ENCODE measurements at regions not wholly inside any gene's neighbourhood (a gene's known extent, or its start where the extent isn't known, plus 50 kb on each side); places are given as distances from the start of the nearest gene placed in this dataset.

- DNase-seq (ENCODE audit: low read depth in 3 of 3) = no peak
Measured at GRCh38 chr20:60064554-60065196, 106.5 kb downstream of the CDH26 start.

DNA sequence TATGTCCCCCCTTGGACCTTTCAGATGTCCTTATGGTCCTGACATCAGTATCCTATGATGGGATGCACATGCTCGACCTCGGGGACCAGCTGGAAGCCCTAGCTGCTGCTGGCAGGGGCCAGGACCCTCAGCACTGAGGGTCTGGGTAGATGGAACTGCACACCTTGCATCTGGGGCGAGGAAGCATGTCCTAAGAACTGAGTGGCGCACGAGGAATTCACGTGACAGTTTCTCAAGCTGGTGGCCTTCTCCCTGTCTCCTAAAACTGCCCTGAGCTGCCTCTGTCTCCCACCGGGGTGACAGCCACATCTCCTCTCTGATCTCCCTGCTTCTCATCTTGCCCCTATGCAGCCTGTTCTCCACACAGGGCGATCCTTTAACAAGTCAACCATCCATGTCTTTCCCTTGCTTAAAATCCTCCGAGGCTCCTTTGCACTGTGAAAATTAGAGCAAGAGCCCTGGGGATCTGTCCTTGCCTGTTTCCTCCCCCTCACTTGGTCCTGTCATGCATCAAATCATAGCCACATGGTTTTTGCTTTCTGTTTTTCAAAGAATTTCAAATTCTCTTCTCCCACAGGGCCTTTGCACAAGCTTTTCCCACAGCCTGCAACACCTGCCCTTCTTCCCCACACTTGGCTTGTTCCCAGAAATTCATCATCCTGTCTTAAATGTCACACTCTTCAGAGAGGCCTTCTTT lies 107.7 kb downstream of the CDH26 start:
- DNase-seq (ENCODE audit: low read depth in 3 of 3) = no peak

- DNase-seq (ENCODE audit: low read depth in 3 of 3) = no peak
Measured at GRCh38 chr20:60066438-60066823, 108.2 kb downstream of the CDH26 start.

- DNase-seq (ENCODE audit: low read depth in 3 of 3) = no peak
Measured at GRCh38 chr20:60068509-60068908, 110.3 kb downstream of the CDH26 start.

GRCh38 chr20:60069656-60070055 lies 111.4 kb downstream of the CDH26 start:
- DNase-seq (ENCODE audit: low read depth in 3 of 3) = no peak

- no peak for DNase-seq (ENCODE audit: low read depth in 3 of 3)
Measured at GRCh38 chr20:60070791-60071190, 112.6 kb downstream of the CDH26 start.

- no peak for DNase-seq (ENCODE audit: low read depth in 3 of 3)
Measured at GRCh38 chr20:60071965-60072364, 113.7 kb downstream of the CDH26 start.

- no peak for DNase-seq (ENCODE audit: low read depth in 3 of 3)
Measured at GRCh38 chr20:60073086-60073485, 114.9 kb downstream of the CDH26 start.

DNA sequence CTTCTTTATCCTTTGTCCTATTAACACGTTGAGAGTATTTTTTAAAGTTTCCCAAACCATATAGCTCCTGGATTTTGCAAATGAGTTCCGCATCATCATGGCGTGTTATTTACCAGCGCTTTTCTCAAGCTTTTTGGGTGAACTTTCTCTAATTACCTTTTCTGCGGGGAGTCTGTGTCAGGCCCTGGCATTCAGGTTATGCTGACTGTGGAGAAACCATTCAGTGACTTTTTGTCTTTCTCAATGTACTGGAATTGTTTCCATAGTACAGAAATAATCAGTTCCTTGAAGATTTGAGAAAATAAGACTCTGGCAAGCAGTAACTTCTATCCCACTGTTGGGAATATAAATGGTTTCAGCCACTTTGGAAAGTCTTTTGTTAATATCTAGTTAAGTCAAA lies 115.3 kb downstream of the CDH26 start:
- no peak for DNase-seq (ENCODE audit: low read depth in 3 of 3)

GRCh38 chr20:60074276-60074675 lies 116.1 kb downstream of the CDH26 start:
- no peak for DNase-seq (ENCODE audit: low read depth in 3 of 3)

DNA sequence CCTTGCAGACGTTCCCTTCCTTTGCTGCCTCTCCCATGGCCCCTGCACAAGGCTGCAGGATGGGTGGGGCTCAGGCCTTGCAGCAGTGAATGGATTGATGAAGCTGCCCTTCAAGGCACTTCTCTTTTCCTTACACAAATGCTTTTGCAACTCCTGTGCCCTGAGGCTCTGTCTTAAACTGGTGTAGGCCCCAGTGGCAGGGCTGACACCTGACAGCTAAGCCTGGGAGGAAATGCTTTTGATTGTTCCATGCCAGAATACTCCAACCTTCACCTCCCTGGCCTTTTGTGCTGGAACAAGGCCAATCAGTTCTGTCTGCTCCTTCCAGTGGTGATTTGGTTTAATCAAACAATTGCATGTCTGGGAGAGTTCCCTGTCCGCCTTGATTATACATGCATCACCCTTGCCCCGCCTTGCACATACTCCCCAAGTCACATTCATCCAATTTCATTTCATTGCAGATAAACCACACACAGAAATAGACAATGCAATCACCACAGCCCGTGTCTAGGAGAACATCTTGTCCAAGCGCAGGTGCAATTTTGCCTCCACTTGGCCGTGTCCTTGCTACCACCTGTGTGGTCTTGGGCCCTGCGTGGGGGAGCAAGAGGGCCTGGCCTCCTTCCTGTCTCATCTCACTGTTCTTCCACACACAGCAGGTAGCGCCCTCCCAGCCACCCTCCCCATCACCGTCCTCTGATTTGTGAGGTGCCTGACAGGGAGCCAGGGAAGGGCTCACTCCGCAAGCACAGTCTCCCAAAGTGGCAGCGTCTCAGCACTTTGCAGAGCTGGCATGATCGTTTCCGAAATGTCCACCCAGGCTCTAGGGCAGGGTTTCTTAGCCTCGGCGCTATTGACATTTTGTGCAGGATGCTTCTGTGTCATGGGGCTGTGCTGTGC lies 120.4 kb downstream of the CDH26 start:
- no peak for DNase-seq (ENCODE audit: low read depth in 3 of 3)

DNA sequence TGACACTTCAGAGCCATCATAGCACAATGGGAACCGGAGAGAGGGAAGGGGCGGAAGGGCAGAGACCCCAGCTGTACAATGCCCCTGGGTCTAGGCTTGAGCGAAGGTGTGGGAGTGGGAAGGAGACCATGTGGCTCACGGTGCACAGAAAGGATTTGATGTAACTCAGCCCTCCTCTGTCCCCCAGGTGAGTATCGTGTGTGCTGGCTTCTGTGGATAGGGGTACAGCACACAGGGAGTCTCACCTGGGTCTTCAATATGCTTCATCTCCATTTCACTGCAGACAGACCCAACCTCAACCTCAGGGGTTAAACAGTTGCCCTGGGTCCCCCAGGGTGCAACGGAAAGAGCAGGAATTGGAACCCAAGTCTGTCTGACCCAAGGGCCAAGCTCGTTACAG lies 122.2 kb downstream of the CDH26 start:
- DNase-seq (ENCODE audit: low read depth in 3 of 3) = no peak

DNA sequence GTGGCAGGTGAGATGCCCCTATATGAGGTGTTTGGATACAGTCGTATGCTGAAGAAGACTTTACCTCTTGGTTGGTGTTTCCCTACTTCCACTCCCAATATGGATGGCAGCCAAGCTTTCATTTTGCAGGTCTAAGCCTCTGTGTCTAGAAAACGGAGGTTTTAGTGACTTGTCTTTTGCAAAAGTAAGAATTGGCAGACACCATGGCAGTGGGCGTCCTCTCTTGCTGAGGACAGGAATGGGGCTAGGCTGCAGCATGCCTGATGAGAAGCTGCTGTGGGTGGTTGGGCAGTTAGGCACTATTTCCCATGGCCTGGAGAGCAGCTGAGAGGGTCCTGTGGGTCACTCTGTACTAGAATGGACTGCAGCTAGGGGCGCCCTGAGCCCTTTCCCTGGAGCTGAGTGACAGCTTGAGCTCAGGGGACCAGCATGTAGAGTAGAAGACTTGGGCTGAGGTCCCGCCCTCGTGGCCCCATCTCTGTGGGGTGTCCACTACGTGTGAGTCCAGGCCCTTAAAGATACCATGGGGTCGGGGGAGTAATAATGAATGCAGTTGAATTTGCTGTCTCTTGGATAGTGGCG lies 127.4 kb downstream of the CDH26 start:
- no peak for DNase-seq (ENCODE audit: low read depth in 3 of 3)

DNA sequence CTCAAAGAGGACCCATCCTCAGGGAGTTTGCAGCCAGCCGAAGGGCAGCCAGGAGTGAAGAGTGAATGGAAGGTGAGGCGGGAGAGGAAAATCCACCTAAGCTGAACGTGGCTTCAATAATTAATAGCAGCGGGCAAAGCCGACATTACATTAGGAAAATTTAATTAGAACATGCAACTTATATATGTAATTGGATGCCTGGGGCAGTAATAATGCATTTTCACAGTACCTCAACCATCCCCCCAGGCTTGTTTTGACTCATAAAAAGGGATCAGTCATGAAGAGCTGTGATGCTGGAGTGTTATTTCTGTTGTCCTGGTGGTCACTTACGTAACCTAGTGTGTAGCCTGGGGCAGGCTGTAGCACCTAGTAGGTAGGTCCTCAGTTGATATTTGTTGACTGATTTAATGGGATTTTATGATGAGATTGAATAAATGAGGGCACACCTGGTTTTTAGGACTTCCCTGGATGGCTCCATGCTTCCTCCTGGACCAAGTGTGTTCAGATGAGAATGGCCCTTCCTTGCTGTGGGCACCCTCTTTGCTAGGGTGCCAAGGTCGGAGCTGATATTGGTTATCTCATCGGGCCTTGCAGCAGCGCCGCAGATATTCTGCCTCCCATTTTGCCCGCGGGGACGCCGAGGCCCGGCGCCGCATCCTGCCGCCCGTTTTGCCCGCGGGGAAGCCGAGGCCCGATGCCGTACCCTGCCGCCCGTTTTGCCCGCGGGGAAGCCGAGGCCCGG lies 128.8 kb downstream of the CDH26 start:
- DNase-seq (ENCODE audit: low read depth in 3 of 3) = no peak

GRCh38 chr20:60087563-60088105 lies 129.4 kb downstream of the CDH26 start:
- no peak for DNase-seq (ENCODE audit: low read depth in 3 of 3)

GRCh38 chr20:60088236-60088635 lies 130.0 kb downstream of the CDH26 start:
- DNase-seq (ENCODE audit: low read depth in 3 of 3) = no peak

GRCh38 chr20:60090631-60091030 lies 132.4 kb downstream of the CDH26 start:
- no peak for DNase-seq (ENCODE audit: low read depth in 3 of 3)

DNA sequence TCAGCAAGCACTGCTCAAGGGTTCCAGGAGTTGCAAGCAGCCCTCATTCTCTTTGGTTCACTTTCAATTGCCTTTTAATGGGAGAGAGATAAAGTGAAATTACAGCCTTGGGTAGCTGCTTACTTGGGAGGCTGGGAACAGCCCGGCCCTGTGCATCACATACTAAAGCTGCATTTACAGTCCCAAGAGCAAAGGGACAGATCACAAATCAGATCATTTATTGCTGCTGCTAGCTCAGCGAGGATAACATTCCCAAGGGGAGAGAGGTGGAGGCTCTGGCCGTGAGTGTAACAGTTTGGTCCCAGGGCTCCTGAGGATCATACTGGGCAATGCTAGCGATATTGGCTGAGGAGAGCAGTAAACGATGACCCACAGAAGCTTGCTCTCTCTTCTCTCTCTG lies 133.1 kb downstream of the CDH26 start:
- no peak for DNase-seq (ENCODE audit: low read depth in 3 of 3)

- no peak for DNase-seq (ENCODE audit: low read depth in 3 of 3)
Measured at GRCh38 chr20:60091861-60092260, 133.6 kb downstream of the CDH26 start.

- DNase-seq (ENCODE audit: low read depth in 3 of 3) = no peak
Measured at GRCh38 chr20:60092729-60093128, 134.5 kb downstream of the CDH26 start.

GRCh38 chr20:60095456-60095855 lies 137.2 kb downstream of the CDH26 start:
- no peak for DNase-seq (ENCODE audit: low read depth in 3 of 3)
